ENCODE measurements at regions not wholly inside any gene's neighbourhood (a gene's known extent, or its start where the extent isn't known, plus 50 kb on each side); places are given as distances from the start of the nearest gene placed in this dataset.

DNA sequence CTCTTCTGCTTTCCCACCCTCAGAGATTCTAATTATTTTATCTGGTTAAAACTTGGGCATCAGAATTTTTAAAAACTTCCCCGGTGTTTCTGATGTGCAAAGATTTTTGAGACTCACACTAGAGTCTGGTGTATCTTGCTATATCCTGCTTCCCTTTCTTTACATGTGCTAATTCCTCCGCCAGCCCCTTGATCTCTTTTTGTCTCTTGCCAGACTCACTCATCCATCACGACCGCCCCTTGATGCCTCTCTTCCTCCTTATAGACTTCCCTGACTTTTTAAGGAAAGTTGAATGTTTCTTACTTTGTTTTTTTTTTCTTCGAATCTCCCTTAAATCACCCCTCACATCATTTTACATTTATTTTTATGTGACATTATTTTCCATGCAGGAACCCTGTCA is 274.9 kb upstream of the PITX2 start:
- no peak for DNase-seq (ENCODE audit: low read depth)

DNA sequence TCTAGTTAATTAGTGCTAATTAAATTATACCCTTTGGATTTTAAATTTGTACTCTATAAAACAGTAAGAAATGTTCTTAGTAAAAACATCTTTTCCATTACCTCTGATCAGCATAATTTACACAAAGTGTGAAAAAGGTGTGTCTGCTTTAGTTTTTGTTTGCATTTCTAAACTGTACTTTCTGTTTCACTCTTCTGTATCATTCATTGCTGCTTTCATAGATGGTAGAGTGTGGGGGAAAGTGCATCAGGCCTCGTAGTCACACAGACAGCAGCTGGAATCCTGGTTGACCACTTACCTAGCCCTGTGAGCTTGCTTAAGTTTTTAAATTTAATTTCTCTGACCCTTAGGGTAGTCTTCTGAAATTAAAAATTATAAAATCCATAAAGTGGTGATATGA is 275.4 kb upstream of the PITX2 start:
- DNase-seq (ENCODE audit: low read depth), result no peak

DNA sequence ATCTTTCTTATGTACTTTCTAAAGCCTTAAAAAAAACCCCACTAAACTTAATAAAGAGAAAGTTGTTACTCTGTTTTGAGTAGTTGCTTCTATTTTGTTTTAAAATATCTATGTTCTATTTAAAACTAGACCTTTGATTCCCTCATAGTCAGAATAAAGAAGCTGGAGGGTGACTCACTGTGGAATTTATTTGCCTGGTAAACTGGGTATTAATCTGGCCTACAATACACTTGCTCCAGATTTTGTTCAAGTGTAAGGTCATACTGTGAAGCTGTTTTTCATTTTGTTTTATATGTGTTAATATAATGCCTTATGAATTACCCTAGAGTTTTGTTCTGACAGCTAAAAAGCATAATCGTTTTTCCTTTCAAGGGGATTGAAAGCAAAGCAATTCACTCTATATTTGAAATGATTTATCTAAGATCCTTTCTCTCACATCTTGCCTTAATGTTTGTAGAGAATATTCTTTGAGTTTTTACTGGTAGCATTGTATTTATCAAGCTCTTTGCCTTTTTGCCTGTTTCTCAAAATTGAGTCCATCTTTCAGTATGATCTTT is 277.4 kb upstream of the PITX2 start:
- DNase-seq (ENCODE audit: low read depth), result no peak

DNA sequence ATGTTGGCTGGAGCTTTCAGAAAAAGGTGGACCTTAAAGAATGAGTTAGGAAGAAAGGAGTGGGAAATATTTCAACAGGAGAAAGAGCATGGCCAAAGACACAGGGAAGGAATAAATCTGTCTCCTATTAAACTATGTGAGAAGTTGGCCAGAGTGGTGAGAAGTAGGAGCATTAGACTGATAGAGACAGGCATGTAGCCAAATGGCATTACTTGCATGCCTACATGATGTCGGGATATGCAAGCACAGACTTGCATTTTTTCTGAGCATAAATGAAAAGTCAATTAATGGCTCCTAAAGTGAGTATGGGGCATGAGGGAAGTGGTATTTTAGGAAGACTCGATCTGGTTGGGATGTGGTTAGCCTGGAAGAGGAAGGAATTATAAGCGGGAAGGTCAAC is 279.6 kb upstream of the PITX2 start:
- no peak for DNase-seq (ENCODE audit: low read depth)

DNA sequence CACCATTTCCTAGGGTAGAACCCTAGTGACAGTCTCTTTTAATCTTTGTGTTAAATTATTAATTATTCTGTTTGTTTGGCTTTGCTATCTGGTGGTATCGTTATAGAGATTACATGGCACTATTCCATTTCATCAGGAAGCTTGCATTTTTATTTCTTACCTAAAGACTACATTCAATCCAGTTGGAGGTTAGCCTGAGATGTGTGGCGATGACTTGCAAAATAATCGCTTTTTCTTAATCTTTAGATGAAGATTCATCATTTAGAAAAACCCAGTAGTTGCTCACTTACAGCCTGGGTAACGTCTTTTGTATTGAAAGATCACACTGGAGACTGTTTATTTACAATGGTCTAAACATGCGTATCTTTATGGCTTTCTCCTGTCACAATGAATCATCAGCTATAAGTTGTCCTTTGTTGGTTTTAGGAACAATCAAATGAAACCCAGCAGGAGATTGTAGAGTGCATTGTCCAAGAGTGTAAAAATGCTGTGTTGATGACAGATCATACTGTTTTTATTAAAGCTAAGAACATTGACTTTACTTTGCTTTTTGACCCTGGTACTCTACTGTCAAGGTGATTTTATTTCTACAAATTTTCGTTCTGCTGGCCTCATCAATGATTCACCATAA is 281.7 kb upstream of the PITX2 start:
- no peak for DNase-seq (ENCODE audit: low read depth)

DNA sequence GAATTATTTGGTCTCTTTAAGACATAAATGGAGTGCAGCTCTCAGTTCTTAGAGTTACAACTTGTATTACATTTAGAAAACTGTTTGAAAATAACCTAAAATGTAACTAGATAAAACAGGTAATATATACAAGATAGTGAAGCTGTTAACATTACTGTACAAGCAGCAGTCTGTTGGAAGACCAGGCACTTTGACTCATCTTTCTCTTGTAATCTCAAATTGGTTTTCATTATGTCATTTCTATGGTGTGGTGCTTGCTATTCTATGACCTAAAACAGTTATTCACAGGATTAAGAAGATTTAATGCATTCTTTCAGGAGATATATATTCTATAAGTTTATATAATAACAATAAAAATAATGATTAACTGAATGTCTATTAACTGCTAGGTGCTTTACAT is 282.5 kb upstream of the PITX2 start:
- DNase-seq (ENCODE audit: low read depth), result no peak

DNA sequence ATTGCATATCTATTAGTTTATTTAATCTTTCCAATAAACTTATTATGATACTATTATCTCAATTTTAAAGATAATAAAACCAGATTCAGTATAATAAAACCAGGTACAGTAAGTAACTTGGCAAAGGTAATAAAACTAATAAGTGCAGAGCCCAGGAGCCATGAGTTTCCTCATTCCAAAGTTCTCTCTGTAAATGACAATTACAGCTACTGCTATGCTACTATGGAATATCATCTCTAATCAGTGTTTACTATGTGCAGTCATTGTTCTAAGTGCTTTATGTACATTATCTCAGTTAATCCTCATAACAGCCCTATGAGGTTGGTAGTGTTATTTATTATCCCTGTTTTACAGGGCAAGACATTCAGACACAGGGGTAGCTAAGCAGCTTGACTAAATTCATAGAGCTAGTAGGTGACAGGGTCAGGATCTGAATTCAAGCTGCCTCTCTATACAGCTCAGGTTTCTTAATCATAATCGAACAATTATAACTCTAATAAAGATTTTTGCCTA is 285.0 kb upstream of the PITX2 start:
- no peak for DNase-seq (ENCODE audit: low read depth)

DNA sequence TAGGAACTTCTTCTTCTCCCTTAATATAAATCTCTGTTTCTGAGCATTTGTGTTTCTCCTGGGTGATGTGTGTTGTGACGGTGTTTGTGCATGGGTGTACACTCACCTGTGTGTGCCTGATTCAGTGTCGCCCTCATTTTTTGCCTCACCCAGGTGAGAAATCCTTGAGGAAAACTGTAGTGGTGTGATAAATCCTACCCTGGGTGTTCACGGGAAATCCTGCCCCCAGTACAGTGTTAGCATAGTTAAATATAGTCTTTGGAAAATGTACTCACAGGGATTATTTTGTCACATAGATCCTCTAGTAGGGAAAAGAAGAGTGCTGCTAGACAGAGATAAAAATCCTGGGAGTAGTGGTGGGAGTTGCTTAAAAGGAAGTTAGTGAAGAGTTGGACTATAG is 291.9 kb upstream of the PITX2 start:
- DNase-seq (ENCODE audit: low read depth), result no peak

DNA sequence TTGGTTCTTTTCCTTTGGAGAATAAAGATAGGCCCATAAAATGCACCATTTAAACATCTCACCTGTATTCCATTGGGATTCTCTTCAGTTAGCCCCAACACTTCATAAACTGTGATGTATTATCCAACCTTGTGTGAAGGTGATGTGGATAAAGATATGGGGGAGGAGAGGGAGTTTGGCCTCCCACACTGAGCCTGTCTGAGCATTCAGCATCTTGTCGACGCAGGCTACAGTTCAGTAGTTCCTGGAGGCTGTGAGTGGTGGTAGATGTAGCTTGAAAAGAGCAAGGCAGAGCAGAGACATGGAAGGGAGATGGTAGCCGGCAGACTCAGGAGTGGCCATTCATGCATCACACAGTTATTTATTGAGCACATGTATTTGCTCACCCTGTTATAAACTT is 292.4 kb upstream of the PITX2 start:
- DNase-seq (ENCODE audit: low read depth), result no peak

DNA sequence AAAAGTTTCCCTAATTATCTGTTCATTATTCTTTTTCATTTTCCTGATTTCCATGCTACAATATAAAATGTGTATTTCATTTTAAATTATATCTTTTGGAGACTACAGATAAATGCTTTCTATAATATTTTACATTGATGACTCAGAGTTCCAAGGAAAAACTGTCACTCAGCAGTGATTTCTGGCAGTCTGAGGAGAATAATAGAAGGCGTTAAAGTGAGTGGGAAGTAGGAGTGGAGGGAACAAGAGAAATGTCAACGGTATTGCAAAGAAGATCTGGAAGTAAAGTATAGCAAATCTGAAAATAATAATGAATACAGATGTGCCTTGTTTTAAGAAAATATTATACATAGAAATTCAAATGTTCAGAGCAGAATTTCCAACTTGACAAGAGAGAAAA is 293.6 kb upstream of the PITX2 start:
- no peak for DNase-seq (ENCODE audit: low read depth)

DNA sequence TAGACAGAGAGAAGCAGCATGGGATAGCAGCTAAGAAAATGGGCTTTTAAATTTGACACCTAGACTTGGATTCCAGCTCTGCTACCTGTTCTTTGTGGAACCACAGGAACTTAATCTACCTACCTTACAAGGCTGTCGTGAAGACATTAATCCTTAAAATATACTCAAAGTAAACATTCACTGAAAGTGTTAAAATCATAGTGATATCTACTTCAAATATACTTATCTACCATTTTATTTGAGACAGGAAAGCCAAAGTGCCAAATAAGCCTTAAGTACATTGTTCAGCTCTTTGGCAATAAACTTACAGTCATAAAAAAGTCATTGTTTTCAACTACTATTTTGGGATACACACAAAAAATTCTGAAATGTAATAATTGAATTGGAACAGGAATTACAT is 295.0 kb upstream of the PITX2 start:
- no peak for DNase-seq (ENCODE audit: low read depth)

DNA sequence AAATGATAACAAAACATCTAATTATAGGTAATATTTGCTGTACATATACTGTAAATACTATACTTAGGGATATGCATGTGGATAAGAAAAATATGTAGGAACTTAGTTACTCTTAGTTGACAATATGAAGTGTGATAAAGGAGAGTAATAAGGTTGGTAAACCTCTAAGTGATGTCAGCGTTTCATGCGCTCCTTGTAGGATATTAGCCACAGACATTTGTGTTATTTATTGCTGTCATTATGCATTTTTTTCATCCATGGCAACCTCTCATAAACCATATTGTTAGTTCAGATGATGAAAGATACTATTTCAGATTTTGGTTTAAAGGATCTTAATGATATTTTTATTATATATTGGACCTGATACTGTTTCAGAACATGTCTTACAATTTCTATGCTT is 298.1 kb upstream of the PITX2 start:
- no peak for DNase-seq (ENCODE audit: low read depth)

DNA sequence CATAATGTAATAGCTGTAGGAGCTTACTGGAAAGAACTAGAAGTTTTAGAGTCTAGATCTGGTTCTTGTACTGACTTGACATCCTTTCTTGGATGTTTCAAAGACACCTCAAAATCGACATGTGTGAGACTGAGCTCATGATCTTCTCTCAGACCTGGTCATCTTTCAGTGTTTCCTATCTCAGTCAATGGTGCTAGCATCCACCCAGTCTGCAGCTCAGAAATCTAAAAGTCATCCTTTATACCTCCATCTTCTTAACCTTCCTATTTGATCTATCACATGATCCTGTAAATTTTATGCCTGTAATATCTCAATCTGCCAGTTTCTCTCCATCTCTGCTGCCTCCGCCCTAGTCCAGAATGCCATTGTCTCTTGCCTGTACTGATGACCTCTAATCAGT is 301.9 kb upstream of the PITX2 start:
- no peak for DNase-seq (ENCODE audit: low read depth)

DNA sequence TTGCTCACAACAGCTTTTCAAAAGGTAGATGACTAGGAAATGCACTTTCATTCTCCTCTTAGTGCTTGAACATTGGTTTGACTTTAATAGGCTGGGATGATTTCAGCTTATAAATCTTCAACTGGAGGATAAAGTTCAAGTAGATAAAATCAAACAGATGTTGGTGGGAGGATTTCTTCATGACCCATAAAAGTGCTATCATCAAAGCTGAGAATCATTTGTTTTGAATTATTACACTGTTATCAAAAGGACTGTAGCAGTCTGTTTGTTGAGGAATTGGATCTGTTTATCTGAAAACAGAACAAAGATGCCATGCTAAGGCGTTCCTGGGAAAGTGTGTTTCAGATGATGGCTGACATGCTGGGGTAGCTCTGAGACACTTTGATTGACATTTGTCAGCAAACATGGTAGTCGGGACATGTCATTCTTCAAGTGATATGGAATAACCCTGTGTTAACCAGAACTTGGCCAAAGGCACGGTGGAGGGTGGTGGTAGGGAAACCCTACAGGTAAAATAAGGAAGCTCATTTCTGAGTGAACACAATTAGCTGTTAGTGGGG is 304.0 kb upstream of the PITX2 start:
- DNase-seq (ENCODE audit: low read depth), result no peak

DNA sequence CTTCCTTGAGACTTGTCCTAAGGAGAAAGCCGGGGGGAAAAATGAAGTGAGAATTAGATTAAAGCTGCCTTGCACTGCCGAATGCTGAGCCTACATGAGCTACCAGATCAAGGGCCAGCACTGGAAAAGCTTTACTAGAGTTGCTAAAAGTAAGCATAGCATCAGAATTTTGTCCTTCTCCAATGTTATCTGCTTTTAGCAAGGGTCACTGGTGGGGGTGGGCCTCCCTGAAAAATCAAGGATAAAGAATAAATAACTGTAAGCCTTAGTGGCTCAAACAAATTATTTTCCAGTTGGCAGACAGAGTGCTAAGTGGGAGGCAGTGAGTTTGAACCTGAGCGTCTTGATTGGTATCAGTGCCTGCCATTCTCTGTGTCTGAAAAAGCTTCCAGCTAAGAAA is 310.5 kb upstream of the PITX2 start:
- no peak for DNase-seq (ENCODE audit: low read depth)

DNA sequence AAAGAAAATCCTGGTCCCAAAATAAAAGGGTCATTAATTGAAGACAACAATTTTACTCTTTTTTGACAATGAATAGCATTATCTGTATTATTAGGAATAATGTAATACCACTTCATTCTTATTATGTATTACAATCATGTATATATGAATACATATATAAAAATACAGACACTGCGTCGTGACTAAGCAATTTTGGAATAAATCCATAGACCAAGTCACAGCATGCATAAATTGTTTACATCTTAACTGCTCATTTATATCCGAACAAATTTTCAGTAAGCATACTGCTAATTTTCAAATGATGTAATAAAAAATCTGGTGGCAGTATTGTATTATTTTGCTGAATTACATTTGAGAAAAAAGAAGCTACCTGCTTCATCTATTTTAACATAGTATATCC is 321.6 kb upstream of the PITX2 start:
- DNase-seq (ENCODE audit: low read depth), result no peak

DNA sequence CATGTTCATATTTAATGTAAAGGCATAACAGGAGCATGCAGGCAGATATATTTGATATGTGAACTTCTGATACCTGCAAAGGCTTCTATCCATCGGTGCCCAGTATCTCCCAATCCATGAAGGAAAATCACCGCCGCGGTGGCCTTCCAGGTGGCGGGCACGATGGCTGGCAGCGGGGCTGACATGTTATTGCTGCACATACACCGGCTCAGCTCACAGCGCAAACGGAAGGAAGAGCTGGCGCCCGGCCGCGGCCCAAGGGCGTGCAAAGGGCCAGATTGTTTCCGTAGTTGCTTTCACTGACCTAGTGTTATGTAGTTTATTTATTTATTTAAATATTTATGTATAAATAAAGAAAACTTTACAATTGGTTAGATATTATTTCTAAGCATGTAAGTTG is 322.7 kb upstream of the PITX2 start:
- no peak for DNase-seq (ENCODE audit: low read depth)

DNA sequence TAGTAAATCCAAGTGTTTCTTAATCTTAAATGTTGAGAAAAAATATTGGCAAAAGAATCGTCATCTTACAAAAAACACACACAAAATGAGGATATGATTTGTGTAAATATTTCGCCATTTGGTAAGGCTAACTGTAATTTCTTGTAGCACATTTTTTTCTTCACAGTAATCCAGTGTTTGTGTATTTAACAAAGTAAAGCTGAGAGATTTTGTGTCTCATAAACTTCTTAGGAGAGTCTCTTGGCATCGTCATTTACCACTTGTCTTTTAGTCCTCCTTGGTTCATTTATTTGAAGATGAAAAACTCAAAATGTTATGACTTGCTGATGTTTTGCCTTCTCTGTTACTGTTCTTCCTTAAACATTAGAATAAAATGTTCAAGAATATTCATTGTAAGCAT is 326.7 kb upstream of the PITX2 start:
- no peak for DNase-seq (ENCODE audit: low read depth)

DNA sequence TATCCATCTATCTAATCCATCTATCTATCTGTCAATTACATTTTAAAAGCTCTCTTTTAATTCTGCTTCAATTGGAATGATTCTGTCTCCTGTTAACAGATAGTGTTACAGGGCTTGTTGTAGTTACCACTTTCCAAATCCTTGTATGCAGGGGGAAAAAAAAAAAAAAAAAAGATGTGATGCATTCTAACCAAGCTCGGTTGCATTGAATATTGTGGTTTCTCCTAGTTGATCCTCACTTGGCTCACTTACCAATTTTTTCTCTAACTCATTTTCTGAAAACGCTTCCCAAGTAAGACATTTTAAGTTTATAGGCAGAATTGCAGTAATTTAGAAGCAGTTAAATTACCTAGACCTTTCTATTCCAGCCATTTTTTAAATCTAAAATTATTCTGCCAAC is 327.9 kb upstream of the PITX2 start:
- DNase-seq (ENCODE audit: low read depth), result no peak

DNA sequence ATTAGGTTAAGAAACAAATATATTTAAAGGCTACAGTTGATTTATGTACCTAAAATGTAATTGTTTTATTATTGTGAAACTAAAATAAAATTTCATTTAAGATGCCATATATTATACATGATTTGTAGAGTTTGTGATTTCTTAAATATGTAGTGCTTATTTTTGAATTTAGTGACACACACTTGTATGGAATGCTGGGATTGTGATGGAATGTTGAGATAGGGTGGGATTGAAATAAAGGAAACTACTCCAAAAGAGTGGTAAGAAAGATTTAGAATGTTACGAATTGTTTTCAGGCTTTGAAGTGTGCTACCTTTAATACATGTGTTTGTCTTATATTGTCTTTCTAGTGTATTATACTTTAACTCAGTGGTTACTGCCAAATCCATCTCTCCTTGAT is 330.3 kb upstream of the PITX2 start:
- no peak for DNase-seq (ENCODE audit: low read depth)

DNA sequence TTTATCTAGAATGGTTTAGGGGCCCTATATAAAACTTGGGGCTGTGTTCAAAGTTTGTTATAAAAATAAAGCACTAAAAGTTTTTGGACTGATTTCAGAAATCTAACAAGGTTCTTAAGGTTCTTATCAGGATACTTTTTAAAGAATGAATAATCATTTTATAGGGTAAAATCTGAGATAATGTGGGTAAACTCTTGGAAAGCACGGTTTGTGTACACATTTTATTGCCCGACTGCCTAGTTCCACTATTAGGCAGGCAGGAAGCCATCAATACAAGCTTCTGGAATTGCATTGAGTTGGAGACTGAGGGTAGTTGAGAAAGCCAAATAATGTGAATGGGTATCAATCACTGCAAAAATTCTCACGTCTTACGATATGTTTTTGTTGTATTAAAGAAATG is 331.0 kb upstream of the PITX2 start:
- no peak for DNase-seq (ENCODE audit: low read depth)

DNA sequence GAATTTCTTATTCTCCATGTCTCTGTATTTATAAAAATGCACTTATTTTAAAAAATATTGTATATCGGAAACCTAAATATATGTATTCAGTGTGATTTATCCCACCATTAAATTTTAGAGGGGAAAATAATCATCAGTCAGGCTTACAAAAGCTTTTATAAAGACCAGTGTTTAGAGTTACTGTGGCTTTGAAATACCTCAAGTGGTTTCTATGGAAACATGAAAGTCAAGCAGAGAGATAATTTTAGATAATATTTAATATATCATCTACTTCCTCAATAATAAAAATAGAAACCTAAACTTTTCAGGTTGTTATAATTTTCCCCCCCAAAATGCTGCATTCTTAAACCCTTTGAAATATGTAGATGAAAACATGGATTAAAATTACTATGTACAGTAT is 332.9 kb upstream of the PITX2 start:
- DNase-seq (ENCODE audit: low read depth), result no peak

DNA sequence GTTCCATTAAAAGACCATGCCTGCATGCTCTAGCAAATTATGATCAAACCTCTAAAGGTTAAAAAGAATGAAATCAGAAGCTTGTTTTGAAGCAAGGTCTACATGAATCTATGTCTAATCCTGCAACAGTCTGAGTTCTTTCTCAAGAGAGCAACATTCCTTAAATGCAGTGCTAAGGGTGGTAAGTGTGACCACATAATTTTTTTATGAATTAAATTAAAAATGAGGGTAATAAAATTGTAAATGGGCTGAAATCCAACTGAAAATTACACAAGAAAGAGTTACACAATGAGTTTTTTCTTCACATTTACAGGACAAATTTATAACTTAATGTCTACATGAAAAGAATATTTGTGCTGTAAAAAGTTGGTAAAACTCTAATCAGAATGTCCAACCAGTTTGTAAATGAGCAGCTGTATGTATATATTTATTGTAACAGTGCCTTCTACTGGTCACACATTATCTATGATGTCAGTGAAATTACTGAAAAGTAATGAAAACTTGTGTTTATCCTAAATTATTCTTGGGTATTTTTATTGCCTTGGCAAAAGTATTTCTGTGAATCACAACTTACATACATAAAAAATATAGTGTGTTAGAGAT is 336.3 kb upstream of the PITX2 start:
- no peak for DNase-seq (ENCODE audit: low read depth)

DNA sequence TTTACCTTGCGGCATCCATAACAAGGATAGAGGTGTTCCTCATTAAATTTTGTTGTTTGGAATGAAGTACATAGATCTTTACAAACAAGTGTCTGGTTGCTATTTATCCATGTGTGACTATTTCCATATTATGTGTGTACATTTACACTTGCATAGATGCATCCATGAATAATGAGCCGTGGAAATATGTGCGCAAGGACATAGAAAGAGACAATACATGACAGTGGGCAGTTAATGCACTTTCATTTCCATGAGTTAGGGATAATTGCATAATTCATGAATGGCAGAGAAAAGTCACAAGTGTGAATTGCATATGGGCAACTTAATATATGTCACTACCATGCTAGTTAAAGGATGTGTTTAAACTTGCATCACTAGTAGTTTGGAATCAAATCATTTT is 338.2 kb upstream of the PITX2 start:
- DNase-seq (ENCODE audit: low read depth), result no peak

Measured in activated T-cell treated with anti-CD3 and anti-CD28 coated beads for 1 hour (primary cell).